GM12878 (cell line): ENCODE measurements at regions not wholly inside any gene's neighbourhood (a gene's known extent, or its start where the extent isn't known, plus 50 kb on each side); places are given as distances from the start of the nearest gene placed in this dataset.

Experiments used
- ATAC-seq: fragments of 200-7000 bp; cut with Tn5 transposase; 3 replicates; pipeline ENCODE4 v1.9.1; 2020; ENCODE audit warnings: mild to moderate bottlenecking, moderate library complexity
- BruUV-seq: library from RNA; stranded (reverse); fragments of 400-500 nt; replicated peaks from 2 replicates; lab custom pipeline; 2021; lab: Mats Ljungman, UMichigan
- CTCF ChIA-PET: fragments of 300-600 bp; sonication (Branson Sonifier 250); formaldehyde crosslinking; extraction: SDS; loops from one replicate; lab custom pipeline; 2021; ENCODE audit warnings: inconsistent platforms; lab: Yijun Ruan, JAX
- POLR2A ChIA-PET: fragments of 350-600 bp; formaldehyde crosslinking; extraction: SDS; loops from one replicate; lab custom pipeline; 2021; ENCODE audit warnings: inconsistent platforms; lab: Charles Lee
- RAD21 ChIA-PET: fragments of 300-600 bp; sonication (Branson Sonifier 250); formaldehyde crosslinking; loops from one replicate; lab custom pipeline; 2023; ENCODE audit warnings: antibody characterized with exemption; ENCODE audit not compliant: unreplicated experiment; lab: Charles Lee
- SMC1A ChIA-PET: fragments of 300-600 bp; sonication (Branson Sonifier 250); formaldehyde crosslinking; loops from one replicate; lab custom pipeline; 2023; ENCODE audit not compliant: unreplicated experiment, uncharacterized antibody; lab: Charles Lee
- DNase-seq: peaks from one replicate; pipeline ENCODE4 v3.0.0-alpha.2; 2011; ENCODE audit warnings: low read depth, low spot score
- FAIRE-seq: peaks from 3 replicates; lab custom pipeline; 2011; peaks lifted over from hg19 to GRCh38; lab: Jason Lieb, UNC
- H2AFZ ChIP-seq: 2 replicates; pipeline ENCODE4 v1.6.0; 2011; ENCODE audit warnings: low read depth, low read length, control low read depth; ENCODE audit not compliant: control insufficient read depth
- H3K27ac ChIP-seq: 2 replicates; pipeline ENCODE4 v1.5.1; 2011; ENCODE audit warnings: control low read depth; ENCODE audit not compliant: control insufficient read depth, insufficient read depth
- H3K27me3 ChIP-seq, 2 experiments: replicated peaks in 1 of 2; 2 replicates each; pipeline versions ENCODE4 v1.6.0 to v1.6.1; 2011; ENCODE audit warnings: low read length in 1 of 2; ENCODE audit not compliant: control insufficient read depth in 2 of 2, insufficient read depth in 2 of 2
- H3K36me3 ChIP-seq, 2 experiments: 2 replicates each; pipeline ENCODE4 v1.5.1; 2011; ENCODE audit warnings: low read length in 1 of 2; ENCODE audit not compliant: control insufficient read depth in 2 of 2, insufficient read depth in 2 of 2
- H3K4me1 ChIP-seq: 2 replicates; pipeline ENCODE4 v1.6.1; 2011; ENCODE audit warnings: mild to moderate bottlenecking, low read length, moderate library complexity, mixed read lengths; ENCODE audit not compliant: control insufficient read depth, insufficient read depth
- H3K4me2 ChIP-seq: 2 replicates; pipeline ENCODE4 v1.6.0; 2011; ENCODE audit warnings: control low read depth; ENCODE audit not compliant: control insufficient read depth, insufficient read depth
- H3K4me3 ChIP-seq: fragments of 200-600 bp; sonication (generic); 2 replicates; pipeline ENCODE4 v1.5.1; 2016
- H3K79me2 ChIP-seq: 2 replicates; pipeline ENCODE4 v1.6.0; 2011; ENCODE audit warnings: low read length; ENCODE audit not compliant: control insufficient read depth, insufficient read depth
- H3K9ac ChIP-seq: 2 replicates; pipeline ENCODE4 v1.8.0; 2011; ENCODE audit warnings: low read length, control low read depth, mixed read lengths; ENCODE audit not compliant: control insufficient read depth, insufficient read depth
- H3K9me3 ChIP-seq: replicated peaks from 3 replicates; pipeline ENCODE4 v1.5.1; 2011; ENCODE audit warnings: mild to moderate bottlenecking, low read length; ENCODE audit not compliant: control insufficient read depth, insufficient read depth
- H4K20me1 ChIP-seq: 2 replicates; pipeline ENCODE4 v1.6.0; 2011; ENCODE audit not compliant: control insufficient read depth, insufficient read depth
- BCL11A ChIP-seq: IDR thresholded peaks from 2 replicates; pipeline ENCODE4 v1.6.1; 2011; ENCODE audit warnings: low read depth, low read length
- CBX3 ChIP-seq: fragments of 200-600 bp; sonication (generic); IDR thresholded peaks from 2 replicates; pipeline ENCODE4 v1.6.1; 2016; ENCODE audit warnings: low read depth, borderline replicate concordance
- CTCF ChIP-seq, 3 experiments: IDR thresholded peaks in 2 of 3; conservative IDR thresholded peaks in 1 of 3; 2 replicates each; pipeline ENCODE4 v1.5.1; 2011; ENCODE audit warnings: low read depth in 3 of 3, low read length in 3 of 3, mild to moderate bottlenecking in 3 of 3, control low read depth in 2 of 3, moderate library complexity in 2 of 3, inconsistent platforms in 1 of 3, mixed read lengths in 1 of 3; ENCODE audit not compliant: control insufficient read depth in 2 of 3, insufficient read depth in 1 of 3; ENCODE audit errors: extremely low read depth in 1 of 3
- EED ChIP-seq: sonication (generic); IDR thresholded peaks from 2 replicates; pipeline ENCODE4 v1.6.1; 2016; ENCODE audit warnings: antibody characterized with exemption, low read depth
- HSF1 ChIP-seq: fragments of 150-350 bp; IDR thresholded peaks from 2 replicates; pipeline ENCODE4 v1.6.1; 2014; ENCODE audit warnings: mild to moderate bottlenecking, low read depth, low read length
- MTA3 ChIP-seq: IDR thresholded peaks from 2 replicates; pipeline ENCODE4 v1.6.1; 2012; ENCODE audit warnings: low read length, inconsistent platforms, borderline replicate concordance
- POLR2AphosphoS2 ChIP-seq: IDR thresholded peaks from 2 replicates; pipeline ENCODE4 v1.6.1; 2011; ENCODE audit warnings: low read depth, mild to moderate bottlenecking, low read length, improper control_type of control experiment, moderate library complexity
- RB1 ChIP-seq: fragments of 450-650 bp; formaldehyde crosslinking; IDR thresholded peaks from 2 replicates; pipeline ENCODE4 v1.6.1; 2017; ENCODE audit warnings: mild to moderate bottlenecking, borderline replicate concordance
- RBBP5 ChIP-seq: fragments of 200-600 bp; sonication (generic); conservative IDR thresholded peaks from 2 replicates; pipeline ENCODE4 v1.6.1; 2016
- SMARCA5 ChIP-seq: fragments of 450-650 bp; IDR thresholded peaks from 2 replicates; pipeline ENCODE4 v1.6.1; 2017; ENCODE audit warnings: mild to moderate bottlenecking
- ZNF622 ChIP-seq: fragments of 450-650 bp; IDR thresholded peaks from 2 replicates; pipeline ENCODE4 v1.6.1; 2017; ENCODE audit warnings: mild to moderate bottlenecking, inconsistent platforms
- ZSCAN29 ChIP-seq: fragments of 450-650 bp; IDR thresholded peaks from 2 replicates; pipeline ENCODE4 v1.6.1; 2017; ENCODE audit warnings: mild to moderate bottlenecking, moderate library complexity
- WGBS: methylation state at CpG from one replicate; pipeline ENCODE4 v1.1.6; 2016; ENCODE audit warnings: low lambda C conversion rate; ENCODE audit not compliant: insufficient replicate concordance, insufficient coverage; ENCODE audit errors: missing lambda C conversion rate; 5-methylcytosine and 5-hydroxymethylcytosine counted together
- in situ Hi-C: fragments of 300-500 bp; cut with MboI; formaldehyde crosslinking; loops from 9 replicates; pipeline ENCODE4 v1.14.3; 2018; ENCODE audit warnings: mixed read lengths
- intact Hi-C: fragments of 100-400 bp; cut with micrococcal nuclease; formaldehyde crosslinking; loops from one replicate; pipeline ENCODE4 v1.14.2; 2022; ENCODE audit not compliant: unreplicated experiment
- TF ChIP-seq, protein P1 (sequence below): fragments of 450-650 bp; formaldehyde crosslinking; IDR thresholded peaks from 2 replicates; pipeline ENCODE4 v1.5.0; 2022; ENCODE audit warnings: mild to moderate bottlenecking, missing genetic modification characterization

DNA sequence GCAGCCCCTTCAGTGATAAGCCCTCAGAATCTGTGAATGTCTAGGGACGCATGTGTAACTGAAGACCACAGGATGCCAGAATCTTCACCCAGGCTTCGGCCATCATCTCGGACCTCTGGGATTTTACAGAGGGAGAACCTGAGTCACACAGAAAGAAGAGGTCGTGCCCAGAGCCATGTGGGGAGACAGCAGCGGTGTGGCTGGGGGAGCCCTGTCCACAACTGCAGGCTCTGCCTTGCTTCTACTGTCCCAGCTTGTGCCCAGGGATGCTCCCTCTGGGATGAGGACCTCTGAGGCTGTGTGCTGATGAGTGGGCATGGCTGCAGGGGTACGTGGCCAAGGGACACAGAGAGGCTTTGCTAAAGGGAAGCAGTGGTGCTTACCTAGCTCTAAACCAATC is 582.0 kb downstream of the TBC1D22A start:
- ChIA-PET SMC1A (no interaction called here), POLR2A (no interaction called here), CTCF (no interaction called here)
- Histone ChIP-seq H3K27me3 (no peaks in the 10 kb centered on the region), H3K4me3 (no peak overlapping the region), H3K79me2 (no peaks in the 10 kb centered on the region), H3K9me3 (no peaks in the 10 kb centered on the region; the same call in 2 of the 3 replicates), H3K27ac (no peak overlapping the region), H3K4me1 (no peaks in the 10 kb centered on the region), H3K36me3 (no peaks in the 10 kb centered on the region), H4K20me1 (no peaks in the 10 kb centered on the region), H2AFZ (no peak overlapping the region), H3K4me2 (no peak overlapping the region)
- in situ Hi-C loops, result no loop called here
- intact Hi-C loops, result no loop called here
- DNase-seq (no peak), ATAC-seq (no peak)
- no peak for TF ChIP-seq HSF1
- TF ChIP-seq BCL11A, result no peak
- TF ChIP-seq SMARCA5, result no peak
- no peak for TF ChIP-seq RBBP5
- TF ChIP-seq MTA3, result no peak
- TF ChIP-seq EED, result no peak
- TF ChIP-seq, all 136 proteins: peak for 0
- no peak for FAIRE-seq
- WGBS, result 19% methylated on average over 6 of the region's 6 CpGs
- BruUV-seq, result no TSS peak
- RAD21 ChIA-PET, result no interaction called here
- no peak overlapping the region for H3K9ac ChIP-seq

GRCh38 chr22:47343611-47344010 is 581.2 kb downstream of the TBC1D22A start:
- no peak for FAIRE-seq
- DNase-seq, result no peak
- ChIA-PET RAD21 (no interaction called here), SMC1A (no interaction called here), POLR2A (no interaction called here), CTCF (no interaction called here)
- intact Hi-C loops (no loop called here), in situ Hi-C loops (no loop called here)
- ATAC-seq, result no peak
- Histone ChIP-seq H3K4me1 (no peaks in the 10 kb centered on the region), H3K9ac (no peak overlapping the region), H3K27ac (no peak overlapping the region), H3K36me3 (no peaks in the 10 kb centered on the region), H2AFZ (no peak overlapping the region), H3K4me3 (no peak overlapping the region), H3K4me2 (no peak overlapping the region), H3K79me2 (no peaks in the 10 kb centered on the region), H4K20me1 (no peaks in the 10 kb centered on the region), H3K27me3 (no peaks in the 10 kb centered on the region), H3K9me3 (no peaks in the 10 kb centered on the region; the same call in 2 of the 3 replicates)
- WGBS, result 37% methylated on average over 8 of the region's 8 CpGs
- BruUV-seq, result no TSS peak
- TF ChIP-seq ZNF622 (no peak), CBX3 (no peak), POLR2AphosphoS2 (no peak), CTCF (IDR thresholded peaks at IDR 0.05 in 2 of 3, conservative IDR thresholded peaks at IDR 0.05 in 1 of 3; ENCODE audit: control insufficient read depth in 2 of 3, extremely low read depth in 1 of 3, insufficient read depth in 1 of 3, low read depth in 3 of 3, low read length in 3 of 3) (no peak), RB1 (no peak), ZSCAN29 (no peak)
- TF ChIP-seq, protein P1, sequence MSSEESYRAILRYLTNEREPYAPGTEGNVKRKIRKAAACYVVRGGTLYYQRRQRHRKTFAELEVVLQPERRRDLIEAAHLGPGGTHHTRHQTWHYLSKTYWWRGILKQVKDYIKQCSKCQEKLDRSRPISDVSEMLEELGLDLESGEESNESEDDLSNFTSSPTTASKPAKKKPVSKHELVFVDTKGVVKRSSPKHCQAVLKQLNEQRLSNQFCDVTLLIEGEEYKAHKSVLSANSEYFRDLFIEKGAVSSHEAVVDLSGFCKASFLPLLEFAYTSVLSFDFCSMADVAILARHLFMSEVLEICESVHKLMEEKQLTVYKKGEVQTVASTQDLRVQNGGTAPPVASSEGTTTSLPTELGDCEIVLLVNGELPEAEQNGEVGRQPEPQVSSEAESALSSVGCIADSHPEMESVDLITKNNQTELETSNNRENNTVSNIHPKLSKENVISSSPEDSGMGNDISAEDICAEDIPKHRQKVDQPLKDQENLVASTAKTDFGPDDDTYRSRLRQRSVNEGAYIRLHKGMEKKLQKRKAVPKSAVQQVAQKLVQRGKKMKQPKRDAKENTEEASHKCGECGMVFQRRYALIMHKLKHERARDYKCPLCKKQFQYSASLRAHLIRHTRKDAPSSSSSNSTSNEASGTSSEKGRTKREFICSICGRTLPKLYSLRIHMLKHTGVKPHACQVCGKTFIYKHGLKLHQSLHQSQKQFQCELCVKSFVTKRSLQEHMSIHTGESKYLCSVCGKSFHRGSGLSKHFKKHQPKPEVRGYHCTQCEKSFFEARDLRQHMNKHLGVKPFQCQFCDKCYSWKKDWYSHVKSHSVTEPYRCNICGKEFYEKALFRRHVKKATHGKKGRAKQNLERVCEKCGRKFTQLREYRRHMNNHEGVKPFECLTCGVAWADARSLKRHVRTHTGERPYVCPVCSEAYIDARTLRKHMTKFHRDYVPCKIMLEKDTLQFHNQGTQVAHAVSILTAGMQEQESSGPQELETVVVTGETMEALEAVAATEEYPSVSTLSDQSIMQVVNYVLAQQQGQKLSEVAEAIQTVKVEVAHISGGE (CRISPR knock-in tag), result no peak
